OCI-LY7 (cell line): ENCODE measurements at regions not wholly inside any gene's neighbourhood (a gene's known extent, or its start where the extent isn't known, plus 50 kb on each side); places are given as distances from the start of the nearest gene placed in this dataset.

Experiments
- BruUV-seq: library from RNA; stranded (reverse); fragments of 400-500 nt; replicated peaks from 2 replicates; lab custom pipeline; 2021; lab: Mats Ljungman, UMichigan
- CTCF ChIA-PET: fragments of 300-600 bp; sonication (Branson Sonifier 250); formaldehyde crosslinking; loops from one replicate; lab custom pipeline; 2022; ENCODE audit warnings: antibody characterized with exemption; ENCODE audit not compliant: unreplicated experiment; lab: Charles Lee
- POLR2A ChIA-PET: fragments of 300-600 bp; sonication (Branson Sonifier 250); formaldehyde crosslinking; loops from one replicate; lab custom pipeline; 2022; ENCODE audit warnings: antibody characterized with exemption; lab: Charles Lee
- DNase-seq: peaks from one replicate; pipeline ENCODE4 v3.0.0-alpha.2; 2015; ENCODE audit warnings: low spot score
- H2AFZ ChIP-seq: fragments of 200-600 bp; sonication (generic), shearing (Covaris generic); 2 replicates; pipeline ENCODE4 v1.6.1; 2014; ENCODE audit warnings: mild to moderate bottlenecking, antibody characterized with exemption, low read length, moderate library complexity
- H3K27ac ChIP-seq: fragments of 200-600 bp; sonication (generic); 2 replicates; pipeline ENCODE4 v1.5.1; 2014; ENCODE audit warnings: mixed run types, low read depth, mild to moderate bottlenecking, moderate library complexity, low read length, inconsistent platforms; ENCODE audit not compliant: poor library complexity, severe bottlenecking
- H3K36me3 ChIP-seq: fragments of 200-600 bp; sonication (generic); 2 replicates; pipeline ENCODE4 v1.6.1; 2014; ENCODE audit warnings: mild to moderate bottlenecking, antibody characterized with exemption, low read length, moderate library complexity, mixed read lengths; ENCODE audit not compliant: insufficient read depth
- H3K4me1 ChIP-seq: fragments of 200-600 bp; sonication (generic); 2 replicates; pipeline ENCODE4 v1.5.1; 2014; ENCODE audit warnings: mild to moderate bottlenecking, low read length; ENCODE audit not compliant: insufficient read depth, poor library complexity, severe bottlenecking
- H3K4me2 ChIP-seq: fragments of 200-600 bp; sonication (generic); 2 replicates; pipeline ENCODE4 v1.6.1; 2014; ENCODE audit warnings: mild to moderate bottlenecking, low read length
- H3K4me3 ChIP-seq: fragments of 200-600 bp; sonication (generic); 2 replicates; pipeline ENCODE4 v1.5.1; 2014; ENCODE audit warnings: mild to moderate bottlenecking, low read depth, low read length; ENCODE audit not compliant: poor library complexity, severe bottlenecking
- H3K79me2 ChIP-seq: fragments of 200-600 bp; sonication (generic); 2 replicates; pipeline ENCODE4 v1.6.1; 2016; ENCODE audit warnings: low read depth, mild to moderate bottlenecking, low read length, moderate library complexity, mixed read lengths; ENCODE audit not compliant: insufficient read depth
- H3K9me2 ChIP-seq: fragments of 200-600 bp; sonication (generic); 2 replicates; pipeline ENCODE4 v1.6.1; 2016; ENCODE audit warnings: mild to moderate bottlenecking, low read length, mixed read lengths; ENCODE audit not compliant: insufficient read depth
- H3K9me3 ChIP-seq: fragments of 200-600 bp; sonication (generic); 2 replicates; pipeline ENCODE4 v1.6.1; 2014; ENCODE audit warnings: mild to moderate bottlenecking, mixed run types, low read length, mixed read lengths
- H4K20me1 ChIP-seq: fragments of 200-600 bp; sonication (generic); 2 replicates; pipeline ENCODE4 v1.6.1; 2014; ENCODE audit warnings: mild to moderate bottlenecking, antibody characterized with exemption, low read length, moderate library complexity, mixed read lengths; ENCODE audit not compliant: insufficient read depth
- CTCF ChIP-seq: fragments of 200-600 bp; sonication (generic); conservative IDR thresholded peaks from 2 replicates; pipeline ENCODE4 v1.5.1; 2014; ENCODE audit warnings: mild to moderate bottlenecking, antibody characterized with exemption, low read length, moderate library complexity, mixed read lengths
- EZH2phosphoT487 ChIP-seq: fragments of 200-600 bp; sonication (generic); IDR thresholded peaks from 2 replicates; pipeline ENCODE4 v1.6.1; 2018; ENCODE audit warnings: low read depth, borderline replicate concordance, mild to moderate bottlenecking, mixed run types, antibody characterized with exemption, low read length, moderate library complexity, mixed read lengths
- intact Hi-C: fragments of 100-400 bp; cut with micrococcal nuclease; formaldehyde crosslinking; loops from one replicate; pipeline ENCODE4 v1.10.0; 2022; ENCODE audit not compliant: unreplicated experiment

GRCh38 chr2:8606649-8607550, 75.0 kb upstream of the ID2 start:
- TF ChIP-seq CTCF = no peak
- no peak for TF ChIP-seq EZH2phosphoT487
- H2AFZ ChIP-seq = peak overlapping the region; percentile 58; the same call in 1 of the 2 replicates
- H3K4me1 ChIP-seq = peaks cover 13% of the 10 kb centered on the region
- ChIA-PET CTCF (no interaction called here), POLR2A (interaction anchor here (0.9 to 1.0 kb wide), 2 partner anchors 31 to 34 kb away, joined by 3 to 4 read pairs; no protein-coding TSS in a partner anchor)
- H3K27ac ChIP-seq = no peak overlapping the region
- no peak overlapping the region; the same call in 1 of the 2 replicates for H3K4me2 ChIP-seq
- no peaks in the 10 kb centered on the region for H4K20me1 ChIP-seq
- no peaks in the 10 kb centered on the region for H3K79me2 ChIP-seq
- H3K9me3 ChIP-seq = 0 out of 2 replicates have a peak, but pooled peaks cover 8% of the 10 kb centered on the region
- no peak for DNase-seq
- BruUV-seq = no TSS peak
- intact Hi-C loops = no loop called here
- no peak overlapping the region for H3K4me3 ChIP-seq
- H3K36me3 ChIP-seq = no peaks in the 10 kb centered on the region; the same call in 1 of the 2 replicates
- no peaks in the 10 kb centered on the region for H3K9me2 ChIP-seq

DNA sequence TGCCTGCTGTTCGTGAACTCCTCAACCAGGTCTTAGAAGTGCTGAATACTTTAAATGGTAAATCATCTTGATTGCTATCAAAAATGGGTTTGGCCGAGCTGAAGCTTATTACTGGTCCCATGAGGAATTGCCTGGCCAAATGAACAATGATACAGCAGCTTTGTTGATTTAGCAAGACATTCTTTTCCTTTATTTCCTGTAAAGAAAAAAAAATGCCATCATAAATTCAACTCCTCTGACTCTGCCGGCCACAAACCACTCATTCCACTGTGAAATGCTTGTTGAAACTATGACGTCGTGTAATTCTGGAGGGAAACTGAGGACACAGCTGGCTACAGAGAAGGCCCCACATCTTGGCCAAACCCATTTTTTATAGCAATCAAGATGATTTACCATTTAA, 74.2 kb upstream of the ID2 start:
- no peak overlapping the region for H3K27ac ChIP-seq
- H3K4me3 ChIP-seq = no peak overlapping the region
- no peaks in the 10 kb centered on the region for H3K79me2 ChIP-seq
- no peaks in the 10 kb centered on the region for H4K20me1 ChIP-seq
- BruUV-seq = no TSS peak
- H3K4me2 ChIP-seq = no peak overlapping the region
- no peak for TF ChIP-seq EZH2phosphoT487
- no peak for TF ChIP-seq CTCF
- no peak for DNase-seq
- CTCF ChIA-PET = no interaction called here
- POLR2A ChIA-PET = interaction anchor here (0.6 kb wide), 1 partner anchor 80 kb away, joined by 3 read pairs; no protein-coding TSS in a partner anchor
- H3K9me3 ChIP-seq = 0 out of 2 replicates have a peak, but pooled peaks cover 9% of the 10 kb centered on the region
- no peaks in the 10 kb centered on the region for H3K9me2 ChIP-seq
- intact Hi-C loops = no loop called here
- no peaks in the 10 kb centered on the region; the same call in 1 of the 2 replicates for H3K36me3 ChIP-seq
- H2AFZ ChIP-seq = no peak overlapping the region
- H3K4me1 ChIP-seq = peaks cover 19% of the 10 kb centered on the region
